ENCODE measurements at regions not wholly inside any gene's neighbourhood (a gene's known extent, or its start where the extent isn't known, plus 50 kb on each side); places are given as distances from the start of the nearest gene placed in this dataset.

GRCh38 chr2:145595296-145595695 lies 1075.4 kb upstream of the ZEB2 start:
- Mint-ChIP-seq H3K27ac (no peak overlapping the region; the same call in 1 of the 2 replicates), H3K4me1 (peaks cover 43% of the 10 kb centered on the region), H3K27me3 (ENCODE audit: insufficient read depth, low read depth, poor library complexity) (no peaks in the 10 kb centered on the region), H3K9me3 (no peaks in the 10 kb centered on the region), H3K36me3 (ENCODE audit: low read depth) (no peaks in the 10 kb centered on the region), H3K4me3 (no peak overlapping the region)
- Histone ChIP-seq H3K27ac (ENCODE audit: low read depth) (no peak overlapping the region), H3K4me1 (ENCODE audit: insufficient read depth) (peaks cover 27% of the 10 kb centered on the region), H3K36me3 (ENCODE audit: insufficient read depth) (no peaks in the 10 kb centered on the region), H3K4me2 (no peak overlapping the region), H3K9me2 (ENCODE audit: insufficient read depth) (peaks cover 1% of the 10 kb centered on the region; the same call in 1 of the 2 replicates), H3K27me3 (ENCODE audit: insufficient read depth) (no peaks in the 10 kb centered on the region), H4K20me1 (replicated peaks; ENCODE audit: insufficient read depth) (no peaks in the 10 kb centered on the region), H2AFZ (no peak overlapping the region), H3K79me2 (replicated peaks; ENCODE audit: insufficient read depth) (no peaks in the 10 kb centered on the region), H3K4me3 (no peak overlapping the region), H3F3A (replicated peaks; ENCODE audit: low read depth) (no peaks in the 10 kb centered on the region)
- DNase-seq (ENCODE audit: low spot score): no peak
- no peak for TF ChIP-seq JUNB (IDR thresholded peaks at IDR 0.05; ENCODE audit: unreplicated experiment)
- no peak for TF ChIP-seq CTCF (conservative IDR thresholded peaks at IDR 0.05; ENCODE audit: low read depth in 2 of 2)
- TF ChIP-seq CREB1 (CRISPR knock-in tag; IDR thresholded peaks at IDR 0.05; ENCODE audit: low read depth): no peak
- TF ChIP-seq NANOG (IDR thresholded peaks at IDR 0.05; ENCODE audit: borderline replicate concordance): no peak
- TF ChIP-seq ZNF331 (CRISPR knock-in tag; IDR thresholded peaks at IDR 0.05; ENCODE audit: low read depth): no peak
- TF ChIP-seq, protein P1, sequence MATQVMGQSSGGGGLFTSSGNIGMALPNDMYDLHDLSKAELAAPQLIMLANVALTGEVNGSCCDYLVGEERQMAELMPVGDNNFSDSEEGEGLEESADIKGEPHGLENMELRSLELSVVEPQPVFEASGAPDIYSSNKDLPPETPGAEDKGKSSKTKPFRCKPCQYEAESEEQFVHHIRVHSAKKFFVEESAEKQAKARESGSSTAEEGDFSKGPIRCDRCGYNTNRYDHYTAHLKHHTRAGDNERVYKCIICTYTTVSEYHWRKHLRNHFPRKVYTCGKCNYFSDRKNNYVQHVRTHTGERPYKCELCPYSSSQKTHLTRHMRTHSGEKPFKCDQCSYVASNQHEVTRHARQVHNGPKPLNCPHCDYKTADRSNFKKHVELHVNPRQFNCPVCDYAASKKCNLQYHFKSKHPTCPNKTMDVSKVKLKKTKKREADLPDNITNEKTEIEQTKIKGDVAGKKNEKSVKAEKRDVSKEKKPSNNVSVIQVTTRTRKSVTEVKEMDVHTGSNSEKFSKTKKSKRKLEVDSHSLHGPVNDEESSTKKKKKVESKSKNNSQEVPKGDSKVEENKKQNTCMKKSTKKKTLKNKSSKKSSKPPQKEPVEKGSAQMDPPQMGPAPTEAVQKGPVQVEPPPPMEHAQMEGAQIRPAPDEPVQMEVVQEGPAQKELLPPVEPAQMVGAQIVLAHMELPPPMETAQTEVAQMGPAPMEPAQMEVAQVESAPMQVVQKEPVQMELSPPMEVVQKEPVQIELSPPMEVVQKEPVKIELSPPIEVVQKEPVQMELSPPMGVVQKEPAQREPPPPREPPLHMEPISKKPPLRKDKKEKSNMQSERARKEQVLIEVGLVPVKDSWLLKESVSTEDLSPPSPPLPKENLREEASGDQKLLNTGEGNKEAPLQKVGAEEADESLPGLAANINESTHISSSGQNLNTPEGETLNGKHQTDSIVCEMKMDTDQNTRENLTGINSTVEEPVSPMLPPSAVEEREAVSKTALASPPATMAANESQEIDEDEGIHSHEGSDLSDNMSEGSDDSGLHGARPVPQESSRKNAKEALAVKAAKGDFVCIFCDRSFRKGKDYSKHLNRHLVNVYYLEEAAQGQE (IDR thresholded peaks at IDR 0.05; ENCODE audit: unreplicated experiment): no peak
- TF ChIP-seq, protein P2, sequence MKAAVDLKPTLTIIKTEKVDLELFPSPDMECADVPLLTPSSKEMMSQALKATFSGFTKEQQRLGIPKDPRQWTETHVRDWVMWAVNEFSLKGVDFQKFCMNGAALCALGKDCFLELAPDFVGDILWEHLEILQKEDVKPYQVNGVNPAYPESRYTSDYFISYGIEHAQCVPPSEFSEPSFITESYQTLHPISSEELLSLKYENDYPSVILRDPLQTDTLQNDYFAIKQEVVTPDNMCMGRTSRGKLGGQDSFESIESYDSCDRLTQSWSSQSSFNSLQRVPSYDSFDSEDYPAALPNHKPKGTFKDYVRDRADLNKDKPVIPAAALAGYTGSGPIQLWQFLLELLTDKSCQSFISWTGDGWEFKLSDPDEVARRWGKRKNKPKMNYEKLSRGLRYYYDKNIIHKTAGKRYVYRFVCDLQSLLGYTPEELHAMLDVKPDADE (IDR thresholded peaks at IDR 0.05): no peak
- no peak for ATAC-seq

- DNase-seq (ENCODE audit: low spot score) (peak; percentile 57), ATAC-seq (peak; percentile 83)
- Histone ChIP-seq H3K27ac (ENCODE audit: low read depth) (no peak overlapping the region), H3K36me3 (ENCODE audit: insufficient read depth) (no peaks in the 10 kb centered on the region), H2AFZ (no peak overlapping the region), H3K27me3 (ENCODE audit: insufficient read depth) (no peaks in the 10 kb centered on the region), H3K79me2 (replicated peaks; ENCODE audit: insufficient read depth) (no peaks in the 10 kb centered on the region), H4K20me1 (replicated peaks; ENCODE audit: insufficient read depth) (no peaks in the 10 kb centered on the region), H3F3A (replicated peaks; ENCODE audit: low read depth) (no peaks in the 10 kb centered on the region), H3K4me1 (ENCODE audit: insufficient read depth) (peaks cover 27% of the 10 kb centered on the region), H3K9me2 (ENCODE audit: insufficient read depth) (peaks cover 7% of the 10 kb centered on the region; the same call in 1 of the 2 replicates), H3K4me3 (no peak overlapping the region), H3K4me2 (no peak overlapping the region)
- no peak overlapping the region for H3K4me3 Mint-ChIP-seq
- H3K4me1 Mint-ChIP-seq: peaks cover 43% of the 10 kb centered on the region
- no peaks in the 10 kb centered on the region for H3K36me3 Mint-ChIP-seq (ENCODE audit: low read depth)
- H3K9me3 Mint-ChIP-seq: no peaks in the 10 kb centered on the region
- no peak overlapping the region for H3K27ac Mint-ChIP-seq
- H3K27me3 Mint-ChIP-seq (ENCODE audit: insufficient read depth, low read depth, poor library complexity): no peaks in the 10 kb centered on the region
- no peak for TF ChIP-seq ZNF462 (CRISPR knock-in tag; IDR thresholded peaks at IDR 0.05)
These were observed 1074.2 kb upstream of the ZEB2 start for GRCh38 chr2:145593991-145594614.

All from GM23338 (cell line).